Liver (tissue), 3 donors: ENCODE measurements at regions not wholly inside any gene's neighbourhood (a gene's known extent, or its start where the extent isn't known, plus 50 kb on each side); places are given as distances from the start of the nearest gene placed in this dataset.

Experiments
- CTCF ChIP-seq: fragments of 150-350 bp; IDR thresholded peaks from 2 replicates; pipeline ENCODE4 v1.5.1; 2017; ENCODE audit warnings: improper control_type of control experiment, low read depth, low read length; ENCODE audit not compliant: missing input control
- MAX ChIP-seq: IDR thresholded peaks from 2 replicates; pipeline ENCODE4 v1.6.1; 2016; ENCODE audit warnings: antibody characterized with exemption
- RAD21 ChIP-seq, 2 donors: IDR thresholded peaks; 2 replicates each; pipeline ENCODE4 v1.6.1; 2016; ENCODE audit warnings: antibody characterized with exemption in 2 of 2, mild to moderate bottlenecking in 2 of 2
- REST ChIP-seq: IDR thresholded peaks from 2 replicates; pipeline ENCODE4 v1.6.1; 2016; ENCODE audit warnings: antibody characterized with exemption, mild to moderate bottlenecking
- TAF1 ChIP-seq: conservative IDR thresholded peaks from 2 replicates; pipeline ENCODE4 v1.6.1; 2016; ENCODE audit warnings: antibody characterized with exemption, mild to moderate bottlenecking
- TF ChIP-seq, protein P1 (sequence below): IDR thresholded peaks from 2 replicates; pipeline ENCODE4 v1.6.1; 2016; ENCODE audit warnings: antibody characterized with exemption
- donor health status: healthy.
- donor health status: healthy.

- TF ChIP-seq REST (no peak), RAD21 (IDR thresholded peaks at IDR 0.05) (no peak), TAF1 (no peak), CTCF (no peak), MAX (no peak)
- TF ChIP-seq, protein P1, sequence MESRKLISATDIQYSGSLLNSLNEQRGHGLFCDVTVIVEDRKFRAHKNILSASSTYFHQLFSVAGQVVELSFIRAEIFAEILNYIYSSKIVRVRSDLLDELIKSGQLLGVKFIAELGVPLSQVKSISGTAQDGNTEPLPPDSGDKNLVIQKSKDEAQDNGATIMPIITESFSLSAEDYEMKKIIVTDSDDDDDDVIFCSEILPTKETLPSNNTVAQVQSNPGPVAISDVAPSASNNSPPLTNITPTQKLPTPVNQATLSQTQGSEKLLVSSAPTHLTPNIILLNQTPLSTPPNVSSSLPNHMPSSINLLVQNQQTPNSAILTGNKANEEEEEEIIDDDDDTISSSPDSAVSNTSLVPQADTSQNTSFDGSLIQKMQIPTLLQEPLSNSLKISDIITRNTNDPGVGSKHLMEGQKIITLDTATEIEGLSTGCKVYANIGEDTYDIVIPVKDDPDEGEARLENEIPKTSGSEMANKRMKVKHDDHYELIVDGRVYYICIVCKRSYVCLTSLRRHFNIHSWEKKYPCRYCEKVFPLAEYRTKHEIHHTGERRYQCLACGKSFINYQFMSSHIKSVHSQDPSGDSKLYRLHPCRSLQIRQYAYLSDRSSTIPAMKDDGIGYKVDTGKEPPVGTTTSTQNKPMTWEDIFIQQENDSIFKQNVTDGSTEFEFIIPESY: no peak
Measured at GRCh38 chr6:155660251-155660977, 204.8 kb upstream of the NOX3 start.
